ENCODE measurements at regions not wholly inside any gene's neighbourhood (a gene's known extent, or its start where the extent isn't known, plus 50 kb on each side); places are given as distances from the start of the nearest gene placed in this dataset.

DNA sequence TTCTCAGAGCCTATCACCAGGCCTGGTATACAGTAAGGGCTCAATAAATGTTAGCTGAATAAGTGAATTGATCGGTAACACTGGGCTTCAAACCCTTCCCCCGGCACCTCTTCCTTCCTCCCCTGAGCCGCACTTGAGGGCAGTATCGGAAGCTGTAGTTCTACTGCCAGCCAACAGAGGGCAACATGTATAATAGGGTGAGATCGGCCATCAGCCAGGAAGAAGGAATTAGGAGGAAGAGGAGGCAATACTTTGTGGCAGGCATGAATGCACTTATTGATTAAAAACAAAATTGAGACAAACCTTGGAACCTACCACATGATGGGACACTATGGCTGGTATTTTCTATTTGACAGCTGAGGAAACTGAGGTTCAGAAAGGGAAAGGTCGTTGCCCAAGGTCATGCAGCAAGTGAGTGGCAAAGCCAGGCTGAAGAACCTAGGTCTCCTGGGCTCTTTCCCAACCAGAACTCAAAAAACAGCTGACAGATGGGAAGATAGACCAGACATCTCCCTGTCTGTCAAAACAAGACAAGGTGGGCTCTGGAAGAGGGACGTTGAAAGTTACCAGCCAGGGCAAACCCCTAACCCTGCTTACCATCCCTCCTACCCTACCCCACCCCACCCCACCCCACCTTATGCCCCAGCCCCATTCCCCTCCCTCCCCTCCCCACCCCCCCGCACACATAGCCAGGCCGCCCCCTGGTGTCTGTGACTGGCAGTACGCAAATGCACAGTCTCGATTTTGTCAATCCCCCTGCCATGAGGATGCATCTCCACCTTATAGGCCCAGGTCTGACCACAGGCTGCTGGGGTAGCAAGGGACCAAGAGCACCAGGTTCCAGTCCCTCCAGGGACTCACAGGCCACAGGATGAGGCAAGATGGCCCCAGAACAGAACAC is 107.3 kb upstream of the RUNX3 start:
- TF ChIP-seq POLR2A (IDR thresholded peaks at IDR 0.05) (no peak), POLR2AphosphoS5 (IDR thresholded peaks at IDR 0.05) (peak in 1 of 3 donors; percentile 34)
- TF ChIP-seq, protein P1, sequence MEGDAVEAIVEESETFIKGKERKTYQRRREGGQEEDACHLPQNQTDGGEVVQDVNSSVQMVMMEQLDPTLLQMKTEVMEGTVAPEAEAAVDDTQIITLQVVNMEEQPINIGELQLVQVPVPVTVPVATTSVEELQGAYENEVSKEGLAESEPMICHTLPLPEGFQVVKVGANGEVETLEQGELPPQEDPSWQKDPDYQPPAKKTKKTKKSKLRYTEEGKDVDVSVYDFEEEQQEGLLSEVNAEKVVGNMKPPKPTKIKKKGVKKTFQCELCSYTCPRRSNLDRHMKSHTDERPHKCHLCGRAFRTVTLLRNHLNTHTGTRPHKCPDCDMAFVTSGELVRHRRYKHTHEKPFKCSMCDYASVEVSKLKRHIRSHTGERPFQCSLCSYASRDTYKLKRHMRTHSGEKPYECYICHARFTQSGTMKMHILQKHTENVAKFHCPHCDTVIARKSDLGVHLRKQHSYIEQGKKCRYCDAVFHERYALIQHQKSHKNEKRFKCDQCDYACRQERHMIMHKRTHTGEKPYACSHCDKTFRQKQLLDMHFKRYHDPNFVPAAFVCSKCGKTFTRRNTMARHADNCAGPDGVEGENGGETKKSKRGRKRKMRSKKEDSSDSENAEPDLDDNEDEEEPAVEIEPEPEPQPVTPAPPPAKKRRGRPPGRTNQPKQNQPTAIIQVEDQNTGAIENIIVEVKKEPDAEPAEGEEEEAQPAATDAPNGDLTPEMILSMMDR (IDR thresholded peaks at IDR 0.05 in 8 of 11, conservative IDR thresholded peaks at IDR 0.05 in 3 of 11): peak; percentile 60 to 88 (median 78)

All from spleen (tissue), 7 donors.